ENCODE measurements at regions not wholly inside any gene's neighbourhood (a gene's known extent, or its start where the extent isn't known, plus 50 kb on each side); places are given as distances from the start of the nearest gene placed in this dataset.

GRCh38 chr12:115114140-115114539 is 430.2 kb upstream of the TBX3 start:
- TF ChIP-seq CTCF (IDR thresholded peaks at IDR 0.05) (no peak), POLR2A (IDR thresholded peaks at IDR 0.05) (no peak)
